HEK293T (cell line): ENCODE measurements at regions not wholly inside any gene's neighbourhood (a gene's known extent, or its start where the extent isn't known, plus 50 kb on each side); places are given as distances from the start of the nearest gene placed in this dataset.
"Not testable (repeated sequence)": the region's sequence is repeated elsewhere in the genome, so short reads cannot be mapped to it uniquely, and the experiment has no call there.

Experiments used
- CTCF ChIA-PET: fragments of 350-600 bp; formaldehyde crosslinking; extraction: SDS; loops from one replicate; lab custom pipeline; 2021; ENCODE audit warnings: antibody characterized with exemption, inconsistent platforms; lab: Yijun Ruan, JAX
- POLR2A ChIA-PET: fragments of 350-600 bp; formaldehyde crosslinking; extraction: SDS; loops from one replicate; lab custom pipeline; 2020; ENCODE audit warnings: antibody characterized with exemption, inconsistent platforms; lab: Yijun Ruan, JAX
- DNase-seq: peaks from one replicate; pipeline ENCODE4 v3.0.0; 2012; ENCODE audit warnings: mixed read lengths; ENCODE audit errors: extremely low spot score
- ARNT ChIP-seq: fragments of 450-650 bp; IDR thresholded peaks from 2 replicates; pipeline ENCODE4 v1.6.1; 2017; ENCODE audit warnings: mild to moderate bottlenecking
- BHLHE40 ChIP-seq: fragments of 450-650 bp; IDR thresholded peaks from 2 replicates; pipeline ENCODE4 v1.6.1; 2016; ENCODE audit warnings: mild to moderate bottlenecking, moderate library complexity, borderline replicate concordance
- CTBP1 ChIP-seq: fragments of 450-650 bp; IDR thresholded peaks from 2 replicates; pipeline ENCODE4 v1.6.1; 2016; ENCODE audit warnings: borderline replicate concordance
- ELF4 ChIP-seq: fragments of 450-650 bp; IDR thresholded peaks from 2 replicates; pipeline ENCODE4 v1.6.1; 2017; ENCODE audit warnings: antibody characterized with exemption
- FOXA1 ChIP-seq: fragments of 450-650 bp; IDR thresholded peaks from 2 replicates; pipeline ENCODE4 v1.6.1; 2016; ENCODE audit warnings: mild to moderate bottlenecking
- FOXK2 ChIP-seq: fragments of 450-650 bp; IDR thresholded peaks from 2 replicates; pipeline ENCODE4 v1.6.1; 2016; ENCODE audit warnings: mild to moderate bottlenecking
- FOXM1 ChIP-seq: fragments of 450-650 bp; IDR thresholded peaks from 2 replicates; pipeline ENCODE4 v1.6.1; 2017; ENCODE audit warnings: mild to moderate bottlenecking, borderline replicate concordance
- HDGF ChIP-seq: fragments of 450-650 bp; IDR thresholded peaks from 2 replicates; pipeline ENCODE4 v1.6.1; 2017; ENCODE audit warnings: antibody characterized with exemption, borderline replicate concordance
- L3MBTL2 ChIP-seq: fragments of 450-650 bp; conservative IDR thresholded peaks from 2 replicates; pipeline ENCODE4 v1.6.1; 2016; ENCODE audit warnings: mild to moderate bottlenecking
- LEF1 ChIP-seq: fragments of 450-650 bp; IDR thresholded peaks from 2 replicates; pipeline ENCODE4 v1.6.1; 2017; ENCODE audit warnings: mild to moderate bottlenecking, borderline replicate concordance
- NFRKB ChIP-seq: fragments of 450-650 bp; IDR thresholded peaks from 2 replicates; pipeline ENCODE4 v1.6.1; 2016; ENCODE audit warnings: mild to moderate bottlenecking, moderate library complexity
- SP1 ChIP-seq: fragments of 450-650 bp; IDR thresholded peaks from 2 replicates; pipeline ENCODE4 v1.6.1; 2017
- SUZ12 ChIP-seq: fragments of 450-650 bp; IDR thresholded peaks from 2 replicates; pipeline ENCODE4 v1.6.1; 2016; ENCODE audit warnings: mild to moderate bottlenecking
- TARDBP ChIP-seq: fragments of 450-650 bp; IDR thresholded peaks from 2 replicates; pipeline ENCODE4 v1.6.1; 2016
- ZNF384 ChIP-seq: fragments of 450-650 bp; IDR thresholded peaks from 2 replicates; pipeline ENCODE4 v1.6.1; 2016
- TF ChIP-seq, protein P1 (sequence below): fragments of 450-650 bp; IDR thresholded peaks from 2 replicates; pipeline ENCODE4 v1.6.1; 2016

- CTCF ChIA-PET, result no interaction called here
- POLR2A ChIA-PET, result no interaction called here
Observed at GRCh38 chr7:27000496-27000895, 95.3 kb downstream of the HOXA1 start.

DNA sequence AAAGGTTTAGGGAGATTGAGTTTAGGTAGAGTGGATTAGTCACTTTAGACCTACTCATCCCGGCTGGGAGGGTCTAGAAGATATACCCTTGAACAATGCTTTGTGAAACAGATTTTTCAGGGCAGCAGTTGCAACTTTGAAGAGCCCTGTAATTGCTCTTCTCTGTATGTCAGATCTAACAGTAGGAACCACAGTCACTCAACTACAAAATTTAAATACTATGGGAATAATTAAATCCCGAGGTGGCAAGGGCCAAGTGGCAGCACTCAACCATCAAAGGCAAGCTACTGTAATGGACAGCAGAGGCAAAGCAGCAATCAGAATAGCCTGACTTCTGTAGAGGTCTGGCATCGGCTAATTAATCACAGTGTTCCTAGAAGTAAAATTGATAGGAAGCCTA is 97.5 kb downstream of the HOXA1 start:
- POLR2A ChIA-PET, CTCF ChIA-PET, DNase-seq: not testable (repeated sequence)

More at GRCh38 chr7:27000496-27000895, 95.3 kb downstream of the HOXA1 start:
- no peak for TF ChIP-seq L3MBTL2
- TF ChIP-seq ELF4, result no peak
- no peak for TF ChIP-seq FOXA1
- TF ChIP-seq LEF1, result no peak
- no peak for TF ChIP-seq HDGF
- TF ChIP-seq, protein P1, sequence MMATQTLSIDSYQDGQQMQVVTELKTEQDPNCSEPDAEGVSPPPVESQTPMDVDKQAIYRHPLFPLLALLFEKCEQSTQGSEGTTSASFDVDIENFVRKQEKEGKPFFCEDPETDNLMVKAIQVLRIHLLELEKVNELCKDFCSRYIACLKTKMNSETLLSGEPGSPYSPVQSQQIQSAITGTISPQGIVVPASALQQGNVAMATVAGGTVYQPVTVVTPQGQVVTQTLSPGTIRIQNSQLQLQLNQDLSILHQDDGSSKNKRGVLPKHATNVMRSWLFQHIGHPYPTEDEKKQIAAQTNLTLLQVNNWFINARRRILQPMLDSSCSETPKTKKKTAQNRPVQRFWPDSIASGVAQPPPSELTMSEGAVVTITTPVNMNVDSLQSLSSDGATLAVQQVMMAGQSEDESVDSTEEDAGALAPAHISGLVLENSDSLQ, result no peak
- no peak for TF ChIP-seq FOXK2
- no peak for TF ChIP-seq ARNT
- TF ChIP-seq CTBP1, result no peak
- no peak for TF ChIP-seq ZNF384
- no peak for TF ChIP-seq SP1
- no peak for TF ChIP-seq FOXM1
- DNase-seq, result no peak

DNA sequence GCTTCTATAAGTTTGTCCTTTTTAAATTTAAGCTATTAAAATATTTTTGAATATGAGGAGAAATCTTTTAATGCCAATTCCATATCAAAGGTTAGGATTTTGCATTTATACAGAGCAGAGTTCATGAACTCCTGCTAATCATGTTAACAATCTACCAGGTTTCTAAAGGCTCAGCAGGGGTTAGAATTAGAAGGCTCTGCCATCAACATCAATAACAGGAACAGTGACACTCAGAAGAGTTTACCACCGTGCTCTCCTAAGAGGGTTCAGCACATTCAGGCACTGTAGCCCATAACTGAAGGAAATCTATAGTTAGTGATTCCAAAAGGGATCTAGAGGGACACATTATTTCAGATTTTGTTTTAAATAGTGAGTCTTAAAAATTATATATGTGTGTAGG is 100.1 kb downstream of the HOXA1 start:
- TF ChIP-seq ZNF384 (no peak), NFRKB (no peak), L3MBTL2 (no peak), LEF1 (no peak), TARDBP (no peak)
- TF ChIP-seq, protein P1, result peak; percentile 71
- DNase-seq, result peak; percentile 22
- POLR2A ChIA-PET, result no interaction called here
- CTCF ChIA-PET, result no interaction called here

GRCh38 chr7:26993816-26994810 is 101.7 kb downstream of the HOXA1 start:
- CTCF ChIA-PET, result interaction anchor here (0.6 kb wide), 2 partner anchors 42 to 89 kb away, joined by 3 to 10 read pairs; no protein-coding TSS in a partner anchor
- TF ChIP-seq, protein P1, result no peak
- no peak for TF ChIP-seq TARDBP
- TF ChIP-seq L3MBTL2, result no peak
- no peak for TF ChIP-seq LEF1
- TF ChIP-seq ZNF384, result no peak
- no peak for TF ChIP-seq BHLHE40
- no peak for TF ChIP-seq FOXA1
- no peak for TF ChIP-seq HDGF
- TF ChIP-seq FOXM1, result no peak
- no peak for TF ChIP-seq CTBP1
- TF ChIP-seq ARNT, result no peak
- no peak for TF ChIP-seq SUZ12
- TF ChIP-seq FOXK2, result no peak
- no peak for TF ChIP-seq ELF4
- TF ChIP-seq NFRKB, result no peak
- no peak for TF ChIP-seq SP1
- POLR2A ChIA-PET, result no interaction called here
- DNase-seq, result no peak

DNA sequence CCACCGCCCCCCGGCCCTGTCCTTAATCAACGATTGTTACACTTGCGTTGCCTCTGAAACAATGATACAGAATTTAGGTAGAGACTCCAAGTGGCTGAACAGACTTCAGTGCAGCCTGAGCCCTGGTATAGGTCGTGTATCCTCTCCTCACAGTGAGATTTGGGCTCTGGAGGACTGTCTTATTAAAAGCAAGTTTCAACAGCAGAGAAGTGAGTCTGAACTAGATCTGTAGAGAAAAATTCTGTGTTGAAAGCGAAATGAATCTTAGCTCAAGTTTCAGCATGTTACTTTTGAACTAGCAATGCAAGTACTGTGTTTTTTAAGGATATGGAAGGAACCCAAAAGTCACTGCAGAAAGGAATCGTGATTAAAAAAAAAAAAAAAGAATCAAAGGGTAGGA is 103.1 kb downstream of the HOXA1 start:
- ChIA-PET POLR2A (no interaction called here), CTCF (no interaction called here)
- TF ChIP-seq TARDBP (no peak), FOXM1 (no peak), SUZ12 (no peak), L3MBTL2 (no peak), LEF1 (no peak), NFRKB (no peak), ZNF384 (no peak), FOXA1 (no peak), CTBP1 (no peak), FOXK2 (no peak), BHLHE40 (no peak), SP1 (no peak), ARNT (no peak), HDGF (no peak), ELF4 (no peak)
- TF ChIP-seq, protein P1, result no peak
- DNase-seq, result no peak
